ENCODE measurements at regions not wholly inside any gene's neighbourhood (a gene's known extent, or its start where the extent isn't known, plus 50 kb on each side); places are given as distances from the start of the nearest gene placed in this dataset.
"Not testable (repeated sequence)": the region's sequence is repeated elsewhere in the genome, so short reads cannot be mapped to it uniquely, and the experiment has no call there.

GRCh38 chr2:87325911-87326294 lies 304.3 kb upstream of the PLGLB1 start:
- H3K9me3 ChIP-seq (replicated peaks); H3K36me3 ChIP-seq; H3K4me3 ChIP-seq; H3K27me3 ChIP-seq (replicated peaks); DNase-seq (ENCODE audit: low read depth in 1 of 2, low spot score in 2 of 2): not testable (repeated sequence)
- Histone ChIP-seq H3K4me1 (replicated peaks) (peaks cover 10% of the 10 kb centered on the region), H3K27ac (peak overlapping the region; percentile 54)

GRCh38 chr2:87326754-87327153 lies 305.1 kb upstream of the PLGLB1 start:
- not testable (repeated sequence) for H3K27me3 ChIP-seq (replicated peaks); DNase-seq (ENCODE audit: low read depth in 1 of 2, low spot score in 2 of 2); H3K9me3 ChIP-seq (replicated peaks); H3K4me3 ChIP-seq; H3K27ac ChIP-seq; H3K36me3 ChIP-seq
- H3K4me1 ChIP-seq (replicated peaks): peaks cover 10% of the 10 kb centered on the region

DNA sequence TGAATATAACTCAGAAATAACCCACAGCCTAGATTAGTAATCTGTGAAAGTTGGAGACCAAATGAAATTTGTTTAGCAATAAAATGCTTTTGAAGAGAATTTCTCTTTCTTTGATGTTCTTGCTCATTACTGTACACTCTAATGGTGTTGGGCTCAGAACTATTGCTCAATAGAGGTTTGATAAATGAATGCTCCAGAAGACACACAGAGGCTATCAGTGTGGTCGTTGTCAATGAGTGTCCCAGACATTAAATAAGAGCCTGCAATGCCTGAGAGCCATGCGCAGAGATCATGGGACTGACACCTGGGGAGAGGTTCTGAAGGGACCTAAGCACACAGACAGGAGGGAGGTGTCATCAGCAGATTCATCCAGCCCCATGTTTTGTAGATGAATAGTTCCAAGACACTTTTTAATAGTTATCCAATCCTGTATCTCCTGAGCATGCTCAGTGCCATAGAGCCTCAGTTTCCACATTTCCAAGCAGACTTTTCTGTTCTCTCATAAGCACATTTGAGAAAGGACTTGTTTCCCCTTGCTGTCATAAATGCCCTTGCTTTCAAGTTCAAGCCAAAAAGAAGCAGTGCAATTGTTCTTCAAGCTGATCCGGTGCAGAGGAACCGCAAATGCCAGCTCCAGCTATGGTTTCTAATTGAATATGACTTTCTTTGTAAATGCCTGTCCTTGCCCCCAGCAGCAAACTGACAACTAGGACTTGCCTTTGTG lies 306.2 kb upstream of the PLGLB1 start:
- H3K27me3 ChIP-seq (replicated peaks); H3K27ac ChIP-seq; H3K4me3 ChIP-seq; H3K36me3 ChIP-seq; H3K9me3 ChIP-seq (replicated peaks); DNase-seq (ENCODE audit: low read depth in 1 of 2, low spot score in 2 of 2): not testable (repeated sequence)
- peaks cover 10% of the 10 kb centered on the region for H3K4me1 ChIP-seq (replicated peaks)

GRCh38 chr2:87329529-87329928 lies 307.9 kb upstream of the PLGLB1 start:
- not testable (repeated sequence) for H3K27me3 ChIP-seq (replicated peaks); H3K9me3 ChIP-seq (replicated peaks); H3K27ac ChIP-seq; H3K4me3 ChIP-seq; DNase-seq (ENCODE audit: low read depth in 1 of 2, low spot score in 2 of 2); H3K4me1 ChIP-seq (replicated peaks); H3K36me3 ChIP-seq

GRCh38 chr2:87330486-87330885 lies 308.8 kb upstream of the PLGLB1 start:
- H3K4me1 ChIP-seq (replicated peaks); H3K4me3 ChIP-seq; H3K27ac ChIP-seq; DNase-seq (ENCODE audit: low read depth in 1 of 2, low spot score in 2 of 2); H3K36me3 ChIP-seq; H3K9me3 ChIP-seq (replicated peaks); H3K27me3 ChIP-seq (replicated peaks): not testable (repeated sequence)

GRCh38 chr2:87331940-87332583 lies 310.4 kb upstream of the PLGLB1 start:
- H3K4me3 ChIP-seq; DNase-seq (ENCODE audit: low read depth in 1 of 2, low spot score in 2 of 2); H3K27me3 ChIP-seq (replicated peaks); H3K27ac ChIP-seq; H3K4me1 ChIP-seq (replicated peaks); H3K36me3 ChIP-seq; H3K9me3 ChIP-seq (replicated peaks): not testable (repeated sequence)

GRCh38 chr2:87334888-87335287 lies 313.2 kb upstream of the PLGLB1 start:
- H3K9me3 ChIP-seq (replicated peaks); DNase-seq (ENCODE audit: low read depth in 1 of 2, low spot score in 2 of 2): not testable (repeated sequence)

GRCh38 chr2:87338998-87339397 lies 317.4 kb upstream of the PLGLB1 start:
- not testable (repeated sequence) for H3K4me3 ChIP-seq; H3K27ac ChIP-seq; H3K27me3 ChIP-seq (replicated peaks); H3K4me1 ChIP-seq (replicated peaks); H3K36me3 ChIP-seq; H3K9me3 ChIP-seq (replicated peaks)
- DNase-seq (ENCODE audit: low read depth in 1 of 2, low spot score in 2 of 2): peak in 1 of 2 experiments; percentile 59

More at GRCh38 chr2:87334888-87335287, 313.2 kb upstream of the PLGLB1 start:
- H3K4me1 ChIP-seq (replicated peaks); H3K36me3 ChIP-seq; H3K27ac ChIP-seq; H3K4me3 ChIP-seq; H3K27me3 ChIP-seq (replicated peaks): not testable (repeated sequence)

- not testable (repeated sequence) for H3K9me3 ChIP-seq (replicated peaks); H3K4me3 ChIP-seq; H3K27ac ChIP-seq; H3K36me3 ChIP-seq; H3K27me3 ChIP-seq (replicated peaks); H3K4me1 ChIP-seq (replicated peaks)
- DNase-seq (ENCODE audit: low read depth in 1 of 2, low spot score in 2 of 2): peak; percentile 47 to 80
These were observed 320.0 kb upstream of the PLGLB1 start for GRCh38 chr2:87341601-87342014.

- not testable (repeated sequence) for H3K27me3 ChIP-seq (replicated peaks); H3K4me3 ChIP-seq; DNase-seq (ENCODE audit: low read depth in 1 of 2, low spot score in 2 of 2); H3K27ac ChIP-seq; H3K9me3 ChIP-seq (replicated peaks); H3K4me1 ChIP-seq (replicated peaks); H3K36me3 ChIP-seq
These were observed 320.5 kb upstream of the PLGLB1 start for GRCh38 chr2:87342175-87342574.

- H3K4me1 ChIP-seq (replicated peaks); H3K4me3 ChIP-seq; H3K36me3 ChIP-seq; H3K9me3 ChIP-seq (replicated peaks); H3K27me3 ChIP-seq (replicated peaks); H3K27ac ChIP-seq: not testable (repeated sequence)
- peak in 1 of 2 experiments; percentile 0 for DNase-seq (ENCODE audit: low read depth in 1 of 2, low spot score in 2 of 2)
These were observed 321.7 kb upstream of the PLGLB1 start for GRCh38 chr2:87343347-87343746.

DNA sequence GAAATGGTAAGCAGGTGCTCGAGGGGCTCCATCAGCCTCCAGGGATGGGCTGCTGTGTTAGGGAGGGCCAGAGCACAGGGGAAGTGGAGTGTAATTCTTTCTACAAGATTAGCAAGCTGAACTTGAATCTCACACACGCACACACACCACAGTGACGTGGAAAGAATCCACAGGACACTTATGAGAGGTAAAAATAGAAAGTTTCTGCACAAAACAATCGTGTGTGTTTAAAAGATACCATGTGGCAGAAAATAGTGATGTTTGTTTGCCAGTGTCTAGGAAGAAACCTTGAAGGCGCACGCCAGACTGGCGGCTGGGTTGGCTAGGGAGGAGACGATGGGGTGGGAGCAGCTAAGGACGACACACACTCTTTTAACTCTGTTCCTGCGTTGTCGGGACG lies 323.6 kb upstream of the PLGLB1 start:
- not testable (repeated sequence) for H3K27me3 ChIP-seq (replicated peaks); H3K4me3 ChIP-seq; H3K27ac ChIP-seq; H3K4me1 ChIP-seq (replicated peaks); H3K36me3 ChIP-seq; DNase-seq (ENCODE audit: low read depth in 1 of 2, low spot score in 2 of 2); H3K9me3 ChIP-seq (replicated peaks)

- DNase-seq (ENCODE audit: low read depth in 1 of 2, low spot score in 2 of 2); H3K27me3 ChIP-seq (replicated peaks); H3K9me3 ChIP-seq (replicated peaks); H3K4me1 ChIP-seq (replicated peaks); H3K27ac ChIP-seq; H3K36me3 ChIP-seq; H3K4me3 ChIP-seq: not testable (repeated sequence)
These were observed 326.9 kb upstream of the PLGLB1 start for GRCh38 chr2:87348556-87348955.

DNA sequence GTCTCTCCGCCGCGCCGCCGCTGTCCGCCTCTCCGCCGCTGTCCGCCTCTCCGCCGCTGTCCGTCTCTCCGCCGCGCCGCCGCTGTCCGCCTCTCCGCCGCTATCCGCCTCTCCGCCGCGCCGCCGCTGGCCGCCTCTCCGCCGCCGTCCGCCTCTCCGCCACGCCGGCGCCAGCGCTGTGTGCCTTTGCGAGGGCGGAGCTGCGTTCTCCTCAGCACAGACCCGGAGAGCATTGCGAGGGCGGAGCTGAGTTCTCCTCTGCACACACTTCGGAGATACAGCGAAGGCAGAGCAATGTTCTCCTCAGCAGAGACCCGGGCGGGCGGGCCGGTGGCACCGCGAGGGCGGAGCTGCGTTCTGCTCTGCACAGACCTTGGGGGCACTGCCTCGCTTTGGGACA lies 327.4 kb upstream of the PLGLB1 start:
- not testable (repeated sequence) for H3K36me3 ChIP-seq; H3K4me1 ChIP-seq (replicated peaks); H3K9me3 ChIP-seq (replicated peaks); H3K27ac ChIP-seq; H3K27me3 ChIP-seq (replicated peaks)
- H3K4me3 ChIP-seq: peak overlapping the region; percentile 21
- peak; percentile 31 to 55 for DNase-seq (ENCODE audit: low read depth in 1 of 2, low spot score in 2 of 2)

Measured in SJSA1 (cell line).